WTC11 (cell line): ENCODE measurements at regions not wholly inside any gene's neighbourhood (a gene's known extent, or its start where the extent isn't known, plus 50 kb on each side); places are given as distances from the start of the nearest gene placed in this dataset.

Source experiments
- NFYB ChIP-seq: sonication (generic); formaldehyde crosslinking; conservative IDR thresholded peaks from 2 replicates; pipeline ENCODE4 v1.8.0; 2022; ENCODE audit warnings: low read depth, missing genetic modification reagents
- TF ChIP-seq, protein P1 (sequence below): fragments of 200-600 bp; IDR thresholded peaks from 2 replicates; pipeline ENCODE4 v1.8.0; 2022; ENCODE audit warnings: antibody characterized with exemption
- TF ChIP-seq, protein P2 (sequence below): sonication (generic); formaldehyde crosslinking; IDR thresholded peaks from 2 replicates; pipeline ENCODE4 v1.8.1; 2022; ENCODE audit warnings: low read depth, missing genetic modification reagents, borderline replicate concordance

DNA sequence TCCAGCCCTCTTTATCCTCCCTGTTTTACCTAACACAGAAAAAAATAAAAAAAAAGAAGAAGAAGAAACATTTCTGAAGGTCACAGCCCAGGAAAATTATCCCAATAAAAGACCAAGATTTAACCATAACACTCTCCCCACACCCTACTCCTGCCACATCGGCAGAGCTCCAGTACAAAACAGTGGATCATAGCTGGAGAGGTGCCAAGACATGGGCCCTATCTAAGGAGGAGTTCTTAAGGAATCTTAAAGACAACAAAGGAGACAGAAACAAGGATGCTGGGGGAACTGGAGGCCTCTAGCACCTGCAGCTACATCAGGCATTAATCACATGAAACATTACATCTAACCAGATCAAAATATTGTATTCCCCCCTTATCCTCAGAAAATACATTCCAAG lies 432.8 kb downstream of the MATN1 start:
- TF ChIP-seq, protein P1, sequence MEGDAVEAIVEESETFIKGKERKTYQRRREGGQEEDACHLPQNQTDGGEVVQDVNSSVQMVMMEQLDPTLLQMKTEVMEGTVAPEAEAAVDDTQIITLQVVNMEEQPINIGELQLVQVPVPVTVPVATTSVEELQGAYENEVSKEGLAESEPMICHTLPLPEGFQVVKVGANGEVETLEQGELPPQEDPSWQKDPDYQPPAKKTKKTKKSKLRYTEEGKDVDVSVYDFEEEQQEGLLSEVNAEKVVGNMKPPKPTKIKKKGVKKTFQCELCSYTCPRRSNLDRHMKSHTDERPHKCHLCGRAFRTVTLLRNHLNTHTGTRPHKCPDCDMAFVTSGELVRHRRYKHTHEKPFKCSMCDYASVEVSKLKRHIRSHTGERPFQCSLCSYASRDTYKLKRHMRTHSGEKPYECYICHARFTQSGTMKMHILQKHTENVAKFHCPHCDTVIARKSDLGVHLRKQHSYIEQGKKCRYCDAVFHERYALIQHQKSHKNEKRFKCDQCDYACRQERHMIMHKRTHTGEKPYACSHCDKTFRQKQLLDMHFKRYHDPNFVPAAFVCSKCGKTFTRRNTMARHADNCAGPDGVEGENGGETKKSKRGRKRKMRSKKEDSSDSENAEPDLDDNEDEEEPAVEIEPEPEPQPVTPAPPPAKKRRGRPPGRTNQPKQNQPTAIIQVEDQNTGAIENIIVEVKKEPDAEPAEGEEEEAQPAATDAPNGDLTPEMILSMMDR = no peak
- no peak for TF ChIP-seq NFYB (CRISPR knock-in tag)
- TF ChIP-seq, protein P2, sequence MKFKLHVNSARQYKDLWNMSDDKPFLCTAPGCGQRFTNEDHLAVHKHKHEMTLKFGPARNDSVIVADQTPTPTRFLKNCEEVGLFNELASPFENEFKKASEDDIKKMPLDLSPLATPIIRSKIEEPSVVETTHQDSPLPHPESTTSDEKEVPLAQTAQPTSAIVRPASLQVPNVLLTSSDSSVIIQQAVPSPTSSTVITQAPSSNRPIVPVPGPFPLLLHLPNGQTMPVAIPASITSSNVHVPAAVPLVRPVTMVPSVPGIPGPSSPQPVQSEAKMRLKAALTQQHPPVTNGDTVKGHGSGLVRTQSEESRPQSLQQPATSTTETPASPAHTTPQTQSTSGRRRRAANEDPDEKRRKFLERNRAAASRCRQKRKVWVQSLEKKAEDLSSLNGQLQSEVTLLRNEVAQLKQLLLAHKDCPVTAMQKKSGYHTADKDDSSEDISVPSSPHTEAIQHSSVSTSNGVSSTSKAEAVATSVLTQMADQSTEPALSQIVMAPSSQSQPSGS (CRISPR knock-in tag) = no peak
